Peyer's patch (tissue), 4 donors: ENCODE measurements at regions not wholly inside any gene's neighbourhood (a gene's known extent, or its start where the extent isn't known, plus 50 kb on each side); places are given as distances from the start of the nearest gene placed in this dataset.

Source experiments
- DNase-seq, 3 donors: peaks; one replicate each; pipeline ENCODE4 v3.0.0-alpha.2; 2017 to 2019
- H3K27ac ChIP-seq, 4 donors: fragments of 200-600 bp; sonication (generic); one replicate each; pipeline ENCODE4 v1.5.1; 2016 to 2019
- H3K27me3 ChIP-seq, 2 donors: fragments of 200-600 bp; sonication (generic); one replicate each; pipeline ENCODE4 v1.5.1; 2019
- H3K36me3 ChIP-seq, 3 donors: fragments of 200-600 bp; sonication (generic); one replicate each; pipeline ENCODE4 v1.5.1; 2016 to 2019
- H3K4me1 ChIP-seq, 4 donors: fragments of 200-600 bp; sonication (generic); one replicate each; pipeline ENCODE4 v1.5.1; 2016 to 2019
- H3K4me3 ChIP-seq, 4 donors: fragments of 200-600 bp; sonication (generic); 1 replicate in 3 of 4; 2 replicates in 1 of 4; pipeline ENCODE4 v1.5.1; 2016 to 2019; ENCODE audit warnings: mild to moderate bottlenecking in 1 of 4
- H3K9me3 ChIP-seq, 4 donors: fragments of 200-600 bp; sonication (generic); one replicate each; pipeline ENCODE4 v1.5.1; 2016 to 2019; ENCODE audit warnings: mild to moderate bottlenecking in 1 of 4
- POLR2A ChIP-seq, 2 donors: fragments of 450-650 bp; IDR thresholded peaks; one replicate each; pipeline ENCODE4 v1.5.1; 2017; ENCODE audit warnings: antibody characterized with exemption in 2 of 2, mild to moderate bottlenecking in 2 of 2, moderate library complexity in 2 of 2
- TF ChIP-seq, protein P1 (sequence below), 6 experiments: fragments of 450-650 bp in 4 of 6; fragments of 200-600 bp in 2 of 6; sonication (generic) in 1 of 6; IDR thresholded peaks; one replicate each; pipeline ENCODE4 v1.5.1; 2017 to 2019; ENCODE audit warnings: antibody characterized with exemption in 6 of 6, mild to moderate bottlenecking in 3 of 6, moderate library complexity in 1 of 6

DNA sequence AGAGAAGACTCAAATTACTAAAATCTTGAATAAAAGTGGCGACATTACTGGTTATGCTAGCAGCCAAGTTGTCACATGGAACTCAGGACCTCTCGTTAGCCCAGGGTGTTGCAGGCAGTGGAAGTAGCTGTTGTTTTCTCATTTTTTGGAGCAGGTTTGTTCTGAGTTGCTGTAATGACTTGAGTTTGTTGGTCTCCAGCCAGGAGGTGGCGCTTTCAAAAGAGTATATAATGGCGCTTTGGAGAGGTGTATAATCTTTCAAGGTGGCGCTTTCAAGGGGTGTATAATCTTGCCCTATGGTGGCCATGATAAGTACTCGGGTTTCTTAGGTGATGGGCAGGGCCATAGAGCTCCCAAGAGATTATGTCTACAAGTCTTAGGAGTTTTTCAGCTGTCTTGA is 632.7 kb downstream of the NTRK3 start:
- DNase-seq = no peak
- Histone ChIP-seq H3K4me3 (no peak overlapping the region), H3K27ac (no peak overlapping the region), H3K4me1 (peaks cover 0 to 8% (median 0%) of the 10 kb centered on the region in 4 donors), H3K9me3 (no peaks in the 10 kb centered on the region), H3K36me3 (no peaks in the 10 kb centered on the region), H3K27me3 (no peaks in the 10 kb centered on the region)
- TF ChIP-seq POLR2A (IDR thresholded peaks at IDR 0.05) = no peak

DNA sequence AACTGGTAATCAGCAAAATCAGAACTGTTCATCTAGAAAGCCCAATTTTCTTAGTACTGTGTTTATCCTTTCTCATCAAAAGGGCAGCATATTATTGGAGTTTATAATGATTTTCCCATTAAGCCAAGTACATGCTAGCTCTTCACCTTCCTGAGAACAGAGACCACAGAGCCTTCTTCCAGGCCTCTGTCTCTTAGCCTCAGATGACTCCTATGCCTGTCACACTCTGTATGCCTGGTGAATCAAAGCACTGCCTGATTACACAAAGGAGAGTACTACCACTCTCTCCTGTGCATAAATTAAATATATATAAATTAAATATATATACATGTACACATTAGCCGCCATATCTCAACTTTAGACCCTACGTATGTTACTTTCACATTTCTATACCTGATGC is 636.1 kb downstream of the NTRK3 start:
- no peak for TF ChIP-seq POLR2A (IDR thresholded peaks at IDR 0.05)
- TF ChIP-seq, protein P1, sequence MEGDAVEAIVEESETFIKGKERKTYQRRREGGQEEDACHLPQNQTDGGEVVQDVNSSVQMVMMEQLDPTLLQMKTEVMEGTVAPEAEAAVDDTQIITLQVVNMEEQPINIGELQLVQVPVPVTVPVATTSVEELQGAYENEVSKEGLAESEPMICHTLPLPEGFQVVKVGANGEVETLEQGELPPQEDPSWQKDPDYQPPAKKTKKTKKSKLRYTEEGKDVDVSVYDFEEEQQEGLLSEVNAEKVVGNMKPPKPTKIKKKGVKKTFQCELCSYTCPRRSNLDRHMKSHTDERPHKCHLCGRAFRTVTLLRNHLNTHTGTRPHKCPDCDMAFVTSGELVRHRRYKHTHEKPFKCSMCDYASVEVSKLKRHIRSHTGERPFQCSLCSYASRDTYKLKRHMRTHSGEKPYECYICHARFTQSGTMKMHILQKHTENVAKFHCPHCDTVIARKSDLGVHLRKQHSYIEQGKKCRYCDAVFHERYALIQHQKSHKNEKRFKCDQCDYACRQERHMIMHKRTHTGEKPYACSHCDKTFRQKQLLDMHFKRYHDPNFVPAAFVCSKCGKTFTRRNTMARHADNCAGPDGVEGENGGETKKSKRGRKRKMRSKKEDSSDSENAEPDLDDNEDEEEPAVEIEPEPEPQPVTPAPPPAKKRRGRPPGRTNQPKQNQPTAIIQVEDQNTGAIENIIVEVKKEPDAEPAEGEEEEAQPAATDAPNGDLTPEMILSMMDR (IDR thresholded peaks at IDR 0.05) = no peak
- H3K27me3 ChIP-seq = no peaks in the 10 kb centered on the region
- no peak overlapping the region for H3K27ac ChIP-seq
- DNase-seq = no peak
- H3K36me3 ChIP-seq = no peaks in the 10 kb centered on the region
- H3K4me3 ChIP-seq = no peak overlapping the region
- H3K4me1 ChIP-seq = peaks cover 0 to 11% (median 0%) of the 10 kb centered on the region in 4 donors
- no peaks in the 10 kb centered on the region for H3K9me3 ChIP-seq

DNA sequence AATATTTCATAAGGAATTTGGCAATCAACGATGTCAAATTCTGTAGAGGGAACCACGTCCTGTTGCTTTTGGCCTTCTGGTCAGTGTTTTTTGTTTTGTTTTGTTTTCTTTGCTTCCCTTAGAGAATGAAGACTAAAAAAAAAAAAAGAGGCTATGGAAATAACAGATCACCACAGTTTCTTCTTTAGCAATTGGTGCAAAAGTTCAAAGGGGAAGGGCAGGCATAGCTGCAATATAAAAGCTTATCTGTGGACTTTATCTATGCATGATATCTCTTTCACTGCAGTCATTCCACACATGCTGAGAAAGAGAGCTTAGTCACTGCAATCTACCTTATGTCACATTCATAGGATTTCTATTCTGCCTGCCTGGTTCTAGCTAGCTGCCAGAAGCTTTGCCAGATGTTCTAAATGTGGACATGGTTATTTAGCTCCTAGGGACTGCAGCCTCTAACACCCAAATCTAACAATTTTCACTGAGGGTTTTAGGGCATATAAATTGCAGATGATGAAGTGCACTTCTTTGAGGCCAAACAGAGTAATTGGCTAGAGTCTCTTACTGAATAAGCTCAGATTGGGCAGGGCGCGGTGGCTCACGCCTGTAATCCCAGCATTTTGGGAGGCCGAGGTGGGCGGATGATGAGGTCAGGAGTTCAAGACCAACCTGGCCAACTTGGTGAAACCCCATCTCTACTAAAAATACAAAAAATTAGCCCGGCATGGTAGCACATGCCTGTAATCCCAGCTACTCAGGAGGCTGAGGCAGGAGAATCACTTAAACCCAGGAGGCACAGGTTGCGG is 637.2 kb downstream of the NTRK3 start:
- H3K9me3 ChIP-seq = no peaks in the 10 kb centered on the region
- DNase-seq = no peak
- H3K4me1 ChIP-seq = peaks cover 0 to 11% (median 0%) of the 10 kb centered on the region in 4 donors
- peak overlapping the region in 3 of 4 donors; percentile 20 to 49 (median 33) for H3K27ac ChIP-seq
- no peaks in the 10 kb centered on the region for H3K36me3 ChIP-seq
- no peak overlapping the region for H3K4me3 ChIP-seq
- H3K27me3 ChIP-seq = no peaks in the 10 kb centered on the region
- TF ChIP-seq POLR2A (IDR thresholded peaks at IDR 0.05) = no peak
- TF ChIP-seq, protein P1 (IDR thresholded peaks at IDR 0.05) = no peak

DNA sequence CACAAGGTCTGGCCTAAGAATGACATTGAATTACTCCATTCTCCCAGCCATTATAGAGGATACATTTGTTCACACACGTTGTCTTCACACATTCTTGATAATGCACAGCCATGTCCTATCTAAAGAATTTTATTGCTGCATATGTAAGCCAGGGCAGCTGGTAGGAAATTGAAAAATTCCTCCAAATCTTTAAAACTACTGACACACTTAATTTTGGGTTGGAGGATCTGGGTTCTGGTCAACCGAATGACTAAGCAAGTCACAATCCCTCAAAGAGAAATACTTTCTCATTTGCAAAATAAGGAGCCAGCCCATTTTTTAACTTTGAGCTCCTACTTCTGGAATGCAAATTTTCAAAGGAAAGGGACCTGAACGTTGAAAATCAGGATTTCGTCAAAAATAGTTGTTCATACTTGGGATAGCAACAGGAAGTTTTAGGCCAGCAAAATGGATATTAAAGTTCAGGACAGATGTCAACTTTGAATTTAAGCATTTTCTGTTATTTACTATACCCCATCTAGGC is 638.3 kb downstream of the NTRK3 start:
- H3K27me3 ChIP-seq = no peaks in the 10 kb centered on the region
- no peak for DNase-seq
- H3K36me3 ChIP-seq = no peaks in the 10 kb centered on the region
- H3K4me3 ChIP-seq = no peak overlapping the region
- TF ChIP-seq, protein P1 (IDR thresholded peaks at IDR 0.05) = no peak
- H3K4me1 ChIP-seq = peaks cover 0 to 11% (median 0%) of the 10 kb centered on the region in 4 donors
- H3K27ac ChIP-seq = peak overlapping the region in 1 of 4 donors; percentile 33
- no peaks in the 10 kb centered on the region for H3K9me3 ChIP-seq

DNA sequence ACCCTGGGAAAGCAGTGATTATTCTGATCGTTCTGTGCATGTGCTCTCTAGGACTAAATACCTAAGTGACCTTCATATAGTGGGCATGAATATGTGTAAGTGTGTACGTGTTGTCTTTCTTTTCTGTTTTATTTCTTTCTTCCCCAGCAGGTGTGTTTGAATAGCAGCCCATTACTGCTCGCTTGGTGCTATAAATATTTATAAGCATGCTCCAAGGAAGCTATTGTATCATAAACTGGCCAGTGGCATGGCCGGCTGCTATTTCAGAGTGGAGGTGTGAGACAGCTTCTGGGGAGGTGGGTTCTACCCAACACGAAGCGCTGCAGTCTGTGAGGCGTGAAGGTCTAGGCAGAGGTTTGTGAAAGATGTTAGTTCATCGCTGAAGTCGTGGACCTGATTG is 641.8 kb downstream of the NTRK3 start:
- no peak for DNase-seq
- no peak overlapping the region for H3K27ac ChIP-seq
- no peak for TF ChIP-seq POLR2A (IDR thresholded peaks at IDR 0.05)
- TF ChIP-seq, protein P1 (IDR thresholded peaks at IDR 0.05) = no peak

DNA sequence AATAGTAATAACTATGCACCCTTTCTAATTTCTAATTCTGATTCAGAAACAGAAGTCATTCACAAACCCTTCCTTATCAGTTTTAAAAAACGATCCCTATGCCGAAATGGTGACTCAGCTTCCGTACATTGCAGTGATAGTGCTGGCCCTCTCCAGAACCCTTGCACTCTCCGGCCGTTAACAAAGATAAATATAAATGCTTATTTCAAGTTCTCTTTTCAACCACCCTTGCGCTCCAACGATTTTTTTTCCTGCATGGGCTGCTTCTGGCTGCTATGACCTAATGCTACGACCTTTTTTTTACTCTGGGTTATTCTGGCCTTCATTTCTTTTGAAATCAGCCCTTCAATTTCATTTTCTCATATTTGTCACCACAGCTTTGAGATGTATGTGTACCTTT is 646.2 kb downstream of the NTRK3 start:
- H3K4me1 ChIP-seq = no peaks in the 10 kb centered on the region
- H3K27ac ChIP-seq = peak overlapping the region in 1 of 4 donors; percentile 37
- TF ChIP-seq POLR2A (IDR thresholded peaks at IDR 0.05) = no peak
- TF ChIP-seq, protein P1 (IDR thresholded peaks at IDR 0.05) = no peak
- no peaks in the 10 kb centered on the region for H3K9me3 ChIP-seq
- no peaks in the 10 kb centered on the region for H3K27me3 ChIP-seq
- H3K36me3 ChIP-seq = no peaks in the 10 kb centered on the region
- no peak overlapping the region for H3K4me3 ChIP-seq
- DNase-seq = no peak

More for the DNA sequence above, 641.8 kb downstream of the NTRK3 start:
- no peaks in the 10 kb centered on the region for H3K27me3 ChIP-seq
- H3K4me1 ChIP-seq = peaks cover 0 to 10% (median 0%) of the 10 kb centered on the region in 4 donors
- H3K36me3 ChIP-seq = no peaks in the 10 kb centered on the region
- H3K4me3 ChIP-seq = no peak overlapping the region
- no peaks in the 10 kb centered on the region for H3K9me3 ChIP-seq
